ACC112 (cell line): ENCODE measurements at regions not wholly inside any gene's neighbourhood (a gene's known extent, or its start where the extent isn't known, plus 50 kb on each side); places are given as distances from the start of the nearest gene placed in this dataset.

Experiments used
- H2AFZ ChIP-seq: fragments of 200-600 bp; sonication (generic); one replicate; pipeline ENCODE4 v1.6.0; 2017; ENCODE audit warnings: antibody characterized with exemption, low read length; ENCODE audit not compliant: unreplicated experiment
- H3K27ac ChIP-seq: fragments of 200-600 bp; sonication (generic); 2 replicates; pipeline ENCODE4 v1.5.1; 2014; ENCODE audit warnings: low read depth, mild to moderate bottlenecking, antibody characterized with exemption, low read length, moderate library complexity
- H3K27me3 ChIP-seq: fragments of 200-600 bp; sonication (generic); 2 replicates; pipeline ENCODE4 v1.6.1; 2014; ENCODE audit warnings: mild to moderate bottlenecking, antibody characterized with exemption, low read length, moderate library complexity, mixed read lengths; ENCODE audit not compliant: insufficient read depth
- H3K36me3 ChIP-seq: fragments of 200-600 bp; sonication (generic); 2 replicates; pipeline ENCODE4 v1.6.1; 2016; ENCODE audit warnings: mild to moderate bottlenecking, antibody characterized with exemption, low read length, moderate library complexity, mixed read lengths; ENCODE audit not compliant: insufficient read depth
- H3K4me1 ChIP-seq: fragments of 200-600 bp; sonication (generic); one replicate; pipeline ENCODE4 v1.6.1; 2016; ENCODE audit warnings: low read length, mixed read lengths; ENCODE audit not compliant: insufficient read depth, unreplicated experiment, control insufficient read depth
- H3K4me3 ChIP-seq: fragments of 200-600 bp; sonication (generic); 2 replicates; pipeline ENCODE4 v1.5.1; 2014; ENCODE audit warnings: mild to moderate bottlenecking, low read depth, low read length
- H3K79me2 ChIP-seq: fragments of 200-600 bp; sonication (generic); one replicate; pipeline ENCODE4 v1.6.0; 2016; ENCODE audit warnings: low read length; ENCODE audit not compliant: control insufficient read depth, unreplicated experiment, insufficient read depth

- Histone ChIP-seq H3K79me2 (no peaks in the 10 kb centered on the region), H3K27ac (no peak overlapping the region), H3K36me3 (no peaks in the 10 kb centered on the region), H3K4me1 (no peaks in the 10 kb centered on the region), H3K4me3 (no peak overlapping the region), H3K27me3 (no peaks in the 10 kb centered on the region), H2AFZ (no peak overlapping the region)
These were observed 236.5 kb upstream of the F9 start for GRCh38 chrX:139293991-139294390.

GRCh38 chrX:139290310-139290709 is 240.2 kb upstream of the F9 start:
- H3K4me1 ChIP-seq: no peaks in the 10 kb centered on the region
- no peak overlapping the region for H3K4me3 ChIP-seq
- no peaks in the 10 kb centered on the region for H3K79me2 ChIP-seq
- no peak overlapping the region for H2AFZ ChIP-seq
- H3K27me3 ChIP-seq: no peaks in the 10 kb centered on the region
- no peaks in the 10 kb centered on the region for H3K36me3 ChIP-seq
- H3K27ac ChIP-seq: no peak overlapping the region

- Histone ChIP-seq H3K36me3 (no peaks in the 10 kb centered on the region), H3K27me3 (no peaks in the 10 kb centered on the region), H3K79me2 (no peaks in the 10 kb centered on the region), H3K4me1 (no peaks in the 10 kb centered on the region), H2AFZ (no peak overlapping the region), H3K4me3 (no peak overlapping the region), H3K27ac (no peak overlapping the region)
These were observed 243.2 kb upstream of the F9 start for GRCh38 chrX:139287155-139287924.

- Histone ChIP-seq H2AFZ (no peak overlapping the region), H3K4me3 (no peak overlapping the region), H3K4me1 (no peaks in the 10 kb centered on the region), H3K36me3 (no peaks in the 10 kb centered on the region), H3K79me2 (no peaks in the 10 kb centered on the region), H3K27me3 (no peaks in the 10 kb centered on the region), H3K27ac (no peak overlapping the region)
These were observed 244.2 kb upstream of the F9 start for GRCh38 chrX:139286342-139286741.

- H3K36me3 ChIP-seq: no peaks in the 10 kb centered on the region
- no peaks in the 10 kb centered on the region for H3K4me1 ChIP-seq
- H3K27ac ChIP-seq: no peak overlapping the region
- H2AFZ ChIP-seq: no peak overlapping the region
- no peaks in the 10 kb centered on the region for H3K79me2 ChIP-seq
- no peaks in the 10 kb centered on the region for H3K27me3 ChIP-seq
- H3K4me3 ChIP-seq: no peak overlapping the region
These were observed 262.7 kb upstream of the F9 start for GRCh38 chrX:139267851-139268250.

GRCh38 chrX:139246295-139246694 is 284.2 kb upstream of the F9 start:
- no peaks in the 10 kb centered on the region for H3K27me3 ChIP-seq
- H3K27ac ChIP-seq: no peak overlapping the region
- H2AFZ ChIP-seq: no peak overlapping the region

GRCh38 chrX:139237141-139237540 is 293.4 kb upstream of the F9 start:
- Histone ChIP-seq H3K4me3 (no peak overlapping the region), H3K4me1 (no peaks in the 10 kb centered on the region), H3K79me2 (no peaks in the 10 kb centered on the region), H3K36me3 (no peaks in the 10 kb centered on the region), H3K27ac (no peak overlapping the region), H3K27me3 (no peaks in the 10 kb centered on the region), H2AFZ (no peak overlapping the region)

More at GRCh38 chrX:139246295-139246694, 284.2 kb upstream of the F9 start:
- Histone ChIP-seq H3K79me2 (no peaks in the 10 kb centered on the region), H3K4me1 (no peaks in the 10 kb centered on the region), H3K36me3 (no peaks in the 10 kb centered on the region), H3K4me3 (no peak overlapping the region)

- no peaks in the 10 kb centered on the region for H3K27me3 ChIP-seq
- no peak overlapping the region for H2AFZ ChIP-seq
- H3K4me3 ChIP-seq: no peak overlapping the region
- H3K27ac ChIP-seq: no peak overlapping the region
- no peaks in the 10 kb centered on the region for H3K4me1 ChIP-seq
- H3K79me2 ChIP-seq: no peaks in the 10 kb centered on the region
- no peaks in the 10 kb centered on the region for H3K36me3 ChIP-seq
These were observed 295.6 kb upstream of the F9 start for GRCh38 chrX:139234898-139235297.

GRCh38 chrX:139224953-139225665 is 305.4 kb upstream of the F9 start:
- Histone ChIP-seq H3K27me3 (no peaks in the 10 kb centered on the region), H3K4me3 (no peak overlapping the region), H3K27ac (no peak overlapping the region), H3K4me1 (no peaks in the 10 kb centered on the region), H2AFZ (no peak overlapping the region), H3K79me2 (no peaks in the 10 kb centered on the region), H3K36me3 (no peaks in the 10 kb centered on the region)

GRCh38 chrX:139222511-139223200 is 307.9 kb upstream of the F9 start:
- Histone ChIP-seq H3K79me2 (no peaks in the 10 kb centered on the region), H3K27ac (no peak overlapping the region), H3K36me3 (no peaks in the 10 kb centered on the region), H2AFZ (no peak overlapping the region), H3K4me1 (no peaks in the 10 kb centered on the region), H3K27me3 (no peaks in the 10 kb centered on the region), H3K4me3 (no peak overlapping the region)
